T-helper 9 cell (primary cell): ENCODE measurements at regions not wholly inside any gene's neighbourhood (a gene's known extent, or its start where the extent isn't known, plus 50 kb on each side); places are given as distances from the start of the nearest gene placed in this dataset.

Experiments
- DNase-seq: peaks from one replicate; pipeline ENCODE4 v3.0.0-alpha.2; 2020

DNA sequence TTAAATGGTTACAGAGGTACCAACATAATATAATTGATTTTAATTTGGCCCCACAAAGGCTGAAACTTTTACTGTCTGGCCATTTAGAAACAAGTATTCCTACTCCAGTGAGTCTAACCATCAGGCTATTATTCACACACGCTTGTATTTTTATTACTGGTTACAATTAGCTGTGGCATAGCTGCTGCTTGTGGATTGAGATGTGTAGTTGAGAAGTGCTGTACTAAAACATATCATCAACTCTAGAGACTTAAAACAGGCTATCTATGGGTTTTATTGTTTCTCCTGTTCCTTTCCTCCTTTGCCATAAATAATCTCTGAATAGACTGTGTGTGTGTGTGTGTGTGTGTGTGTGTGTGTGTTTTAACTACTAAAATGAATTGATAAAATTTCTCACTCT lies 530.2 kb downstream of the CCDC85A start:
- DNase-seq = no peak

GRCh38 chr2:56714400-56714799 lies 530.6 kb downstream of the CCDC85A start:
- DNase-seq = no peak

- no peak for DNase-seq
These were observed 531.9 kb downstream of the CCDC85A start for GRCh38 chr2:56715683-56716082.

- no peak for DNase-seq
These were observed 534.6 kb downstream of the CCDC85A start for GRCh38 chr2:56718413-56718812.

DNA sequence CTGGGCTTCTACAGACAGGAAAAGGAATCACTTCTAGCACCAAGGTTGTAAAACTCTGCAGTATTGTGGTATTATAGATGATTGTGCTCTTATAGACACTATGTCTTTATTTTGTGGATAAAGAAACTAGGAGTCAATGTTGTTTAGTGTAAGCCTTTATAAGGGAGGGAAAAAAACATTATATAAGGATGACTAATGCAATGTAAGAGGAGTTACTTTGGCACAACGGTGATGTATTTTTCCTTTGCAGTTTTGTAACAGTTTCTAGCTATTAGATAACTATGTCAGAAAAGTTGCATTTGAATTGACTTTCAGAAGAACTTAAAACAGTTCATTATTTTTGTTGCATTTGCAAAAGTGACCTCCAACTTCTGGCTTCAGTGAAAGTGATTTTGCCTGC lies 545.4 kb downstream of the CCDC85A start:
- DNase-seq = no peak

DNA sequence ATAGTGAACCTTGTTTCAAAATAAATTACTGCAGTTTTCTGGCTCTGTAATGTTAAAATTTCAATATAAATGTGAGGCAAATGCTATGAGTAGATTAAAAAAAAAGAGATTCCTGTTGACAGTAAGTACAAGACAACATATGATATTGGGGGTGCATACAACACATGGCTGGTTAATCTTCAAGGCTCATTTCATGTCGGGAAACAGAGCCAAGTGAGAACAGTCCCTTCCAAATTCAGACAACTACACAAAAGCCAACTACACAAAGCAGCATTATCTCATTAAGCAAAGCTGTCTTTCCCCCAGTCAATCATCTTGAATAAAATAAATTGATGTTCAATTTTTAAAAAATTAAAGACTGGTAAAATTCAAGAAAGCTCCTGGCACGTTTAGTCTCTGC lies 549.2 kb downstream of the CCDC85A start:
- no peak for DNase-seq

DNA sequence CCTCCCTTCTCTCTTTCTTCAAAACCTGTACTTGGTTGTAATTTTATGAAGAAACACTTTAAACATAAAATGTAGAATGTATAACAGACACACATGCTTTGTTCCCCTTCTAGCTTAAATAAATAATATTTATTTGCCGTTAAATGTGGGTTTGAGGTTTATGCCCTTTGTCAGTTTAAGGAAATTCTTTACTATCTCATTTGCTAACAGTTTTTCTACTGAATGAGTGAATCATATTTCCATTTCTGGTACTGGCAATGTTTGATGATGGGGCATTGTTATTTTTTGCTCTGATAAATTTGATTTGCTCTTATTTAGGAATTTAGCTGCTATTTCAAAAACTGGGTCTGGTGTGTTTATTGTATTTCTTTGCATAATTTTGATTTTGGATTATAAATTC lies 555.6 kb downstream of the CCDC85A start:
- no peak for DNase-seq

DNA sequence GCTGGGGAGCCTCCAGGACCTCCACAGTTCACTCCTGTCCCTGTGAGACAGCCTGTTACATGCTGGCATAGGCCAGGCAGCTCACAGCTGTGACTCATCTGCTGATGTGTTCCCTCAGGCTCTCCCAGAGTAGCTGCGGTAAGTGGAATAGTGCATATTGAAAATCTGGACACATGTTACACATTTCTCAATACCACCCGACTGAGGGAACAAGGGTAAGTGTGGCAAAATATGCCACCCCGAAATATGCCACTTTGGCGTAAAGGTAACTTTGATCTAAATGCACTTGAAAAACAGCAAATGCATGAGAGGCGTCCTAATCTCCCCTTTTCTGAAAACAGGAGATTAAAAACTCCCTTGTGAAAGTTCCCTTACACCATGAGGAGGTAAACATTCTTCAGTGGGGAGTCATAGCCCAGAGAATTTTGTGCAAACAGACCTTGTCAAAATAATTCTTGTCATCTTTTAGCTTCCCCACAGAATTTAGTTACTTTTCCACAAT lies 557.9 kb downstream of the CCDC85A start:
- no peak for DNase-seq

GRCh38 chr2:56743807-56744206 lies 560.0 kb downstream of the CCDC85A start:
- no peak for DNase-seq

DNA sequence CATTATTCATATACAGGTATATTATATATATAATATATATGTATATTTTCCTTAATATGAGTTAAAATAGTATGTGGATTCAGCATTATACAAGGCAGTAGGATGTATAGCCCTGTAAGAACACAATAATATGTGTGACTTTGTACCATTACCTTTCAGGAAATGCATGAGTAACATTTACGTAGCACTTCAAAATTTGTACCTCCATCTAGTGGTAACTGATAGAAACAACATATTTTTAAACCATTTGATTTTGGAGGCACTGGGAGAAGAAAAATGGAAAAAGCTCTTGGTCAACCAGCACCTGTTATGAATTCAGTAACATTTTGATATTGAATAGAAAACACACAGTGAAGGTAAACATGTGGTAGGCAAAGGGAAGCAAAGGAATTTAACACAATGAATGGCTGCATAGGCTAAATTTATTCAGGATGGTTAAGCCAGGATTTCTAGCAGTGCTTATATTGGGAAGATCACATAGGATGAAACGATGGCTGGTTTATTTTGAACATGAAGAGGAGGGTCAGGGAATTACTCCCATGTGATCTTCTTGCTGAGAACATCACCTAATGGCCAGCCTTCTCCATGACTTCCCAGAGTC lies 565.5 kb downstream of the CCDC85A start:
- no peak for DNase-seq

GRCh38 chr2:56753182-56753581 lies 569.4 kb downstream of the CCDC85A start:
- DNase-seq = no peak

DNA sequence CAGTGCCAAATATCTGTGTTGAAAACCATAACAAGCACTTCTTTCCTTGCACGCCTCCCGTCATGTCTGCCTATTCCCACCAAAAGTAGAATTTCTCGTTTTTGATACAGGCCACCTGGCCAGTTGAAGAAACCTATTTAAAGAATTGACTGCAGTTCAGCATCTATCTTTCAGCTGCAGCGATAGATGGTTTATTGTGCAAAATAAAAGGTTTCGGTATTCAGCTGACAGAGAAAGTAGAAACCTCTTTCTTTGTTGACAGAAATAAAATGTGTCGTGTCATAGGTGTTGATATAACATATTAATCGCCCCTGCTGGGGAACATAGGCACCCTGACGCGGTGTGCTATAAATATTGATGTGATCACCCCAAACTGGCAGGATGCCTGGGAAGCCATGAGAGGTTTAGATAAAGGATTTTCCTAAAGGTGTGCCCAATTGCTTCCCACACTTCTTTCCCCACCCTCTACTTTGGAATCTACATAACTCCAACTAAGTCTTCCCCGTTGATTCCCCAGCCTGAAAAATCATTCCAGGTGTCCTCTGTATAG lies 570.4 kb downstream of the CCDC85A start:
- DNase-seq = no peak

- DNase-seq = no peak
These were observed 570.8 kb downstream of the CCDC85A start for GRCh38 chr2:56754627-56755026.

DNA sequence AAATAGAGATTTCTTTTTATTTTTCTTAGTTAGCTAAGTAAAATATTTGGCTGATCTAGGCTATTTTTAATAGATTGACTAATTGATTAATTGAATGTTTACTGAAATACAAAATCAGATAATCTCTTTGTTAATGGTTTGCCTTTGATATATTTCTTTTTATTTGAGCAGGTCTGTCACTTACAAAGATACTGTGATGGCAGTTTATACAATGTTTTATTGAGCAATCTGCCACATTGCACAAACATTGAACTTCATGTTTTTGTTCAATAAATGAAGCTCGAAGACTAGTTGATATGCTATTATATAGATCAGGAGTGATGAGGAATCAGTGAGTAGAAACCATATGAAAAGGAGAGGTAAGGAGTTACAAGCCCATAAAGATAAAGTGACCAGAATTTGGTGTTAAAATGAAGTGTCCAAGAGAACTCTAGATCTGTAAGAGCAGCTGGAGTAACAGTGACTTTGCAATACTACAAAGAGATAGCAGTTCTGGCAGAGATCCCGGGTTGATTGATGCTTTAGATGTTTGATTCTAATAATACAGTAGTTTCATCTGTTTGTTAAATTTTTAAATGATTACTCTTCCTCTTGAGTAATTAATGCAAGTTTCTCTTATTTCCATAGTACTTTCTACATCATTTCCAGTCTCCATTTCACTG lies 574.2 kb downstream of the CCDC85A start:
- DNase-seq = no peak

GRCh38 chr2:56763683-56764082 lies 579.9 kb downstream of the CCDC85A start:
- no peak for DNase-seq

DNA sequence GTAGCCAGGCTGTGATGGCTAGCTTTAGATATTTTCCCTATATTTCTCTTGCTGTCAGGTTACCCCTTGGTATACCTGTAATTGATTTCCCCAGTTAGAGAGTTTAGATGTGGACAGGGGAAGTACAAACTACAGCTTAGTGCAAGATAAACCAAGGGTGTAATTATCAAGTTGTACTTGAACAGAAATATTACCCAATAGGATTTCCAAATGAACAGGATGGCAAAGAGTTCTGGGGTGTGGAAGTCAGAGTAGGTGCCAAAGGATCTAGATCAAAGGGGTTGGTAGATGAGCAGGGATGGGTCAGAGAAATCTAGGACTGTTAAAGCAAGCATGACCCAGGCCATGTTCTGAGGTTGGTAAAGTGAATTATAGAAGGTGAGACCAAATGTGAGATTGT lies 585.2 kb downstream of the CCDC85A start:
- no peak for DNase-seq

DNA sequence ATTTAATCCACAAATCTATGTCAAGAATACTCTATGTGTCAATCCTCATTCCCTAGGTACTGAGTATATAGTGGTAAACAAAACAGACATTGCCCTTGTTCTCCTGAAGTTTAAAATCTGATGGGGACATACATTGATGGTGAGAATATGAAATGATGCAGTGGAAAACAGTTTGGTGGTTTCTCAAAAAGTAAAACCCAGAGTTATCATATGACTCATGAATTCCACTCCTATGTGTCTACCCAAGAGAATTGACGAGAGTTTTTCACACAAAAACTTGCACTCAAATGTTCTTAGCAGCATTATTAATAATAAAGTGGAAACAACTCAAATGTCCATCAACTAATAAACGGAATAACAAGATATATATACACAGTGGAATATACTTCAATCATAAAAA lies 586.7 kb downstream of the CCDC85A start:
- DNase-seq = no peak

DNA sequence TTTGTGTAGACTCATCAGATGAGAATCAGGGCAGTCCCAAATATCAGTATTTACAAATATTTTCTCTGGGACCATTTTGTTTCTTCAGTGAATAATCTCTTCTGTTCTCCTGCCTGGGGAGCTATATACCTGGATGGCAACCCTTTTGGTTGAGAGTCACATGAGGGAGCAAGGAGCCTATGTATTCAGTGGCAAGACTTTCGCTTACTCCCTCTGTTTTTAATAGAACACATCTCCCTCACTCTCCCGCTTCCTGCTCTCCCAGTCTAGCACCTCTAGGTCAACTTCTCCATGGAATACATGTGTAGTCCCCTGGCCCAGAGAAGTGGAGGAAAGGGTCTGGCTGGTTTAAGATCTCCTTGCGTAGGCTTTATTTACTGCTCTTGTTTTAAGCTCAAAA lies 600.3 kb downstream of the CCDC85A start:
- no peak for DNase-seq

GRCh38 chr2:56801214-56801613 lies 617.4 kb downstream of the CCDC85A start:
- no peak for DNase-seq

DNA sequence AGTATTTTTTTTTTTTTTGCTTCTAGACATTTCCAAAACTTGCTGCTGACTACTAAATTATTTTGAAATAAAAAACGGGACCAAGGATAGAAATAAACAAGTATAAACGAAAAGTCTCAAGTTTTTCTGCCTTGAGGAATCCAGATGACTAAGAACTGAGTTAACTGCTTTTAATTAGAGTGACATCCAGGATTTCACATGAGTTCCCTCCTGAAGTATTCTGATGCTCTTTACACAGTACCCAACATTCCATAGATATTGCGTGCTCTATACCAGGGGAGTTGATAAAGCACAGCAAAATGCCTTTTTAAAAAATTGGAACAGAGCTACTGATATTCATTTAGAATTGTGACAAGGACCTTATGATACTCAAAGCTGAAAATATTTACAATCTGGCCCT lies 618.0 kb downstream of the CCDC85A start:
- DNase-seq = no peak

GRCh38 chr2:56803596-56803995 lies 619.8 kb downstream of the CCDC85A start:
- DNase-seq = no peak

DNA sequence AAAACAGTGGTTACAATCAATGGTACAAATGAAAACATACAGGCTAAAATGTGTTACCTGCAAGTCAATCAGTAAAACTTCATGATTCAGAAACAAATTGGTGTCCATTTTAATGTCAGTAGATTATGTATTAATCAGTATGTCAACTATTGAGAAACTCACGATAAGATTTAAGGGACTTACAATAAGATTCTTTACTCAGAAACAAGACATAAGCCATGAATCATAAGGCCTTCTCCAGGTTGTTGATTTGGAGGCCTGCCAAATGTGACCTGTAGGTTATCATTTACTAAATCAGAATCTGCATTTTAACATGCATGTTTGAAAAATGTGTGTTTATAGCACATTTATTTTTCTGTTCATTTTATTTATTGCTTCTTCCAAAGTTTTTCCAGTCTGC lies 623.1 kb downstream of the CCDC85A start:
- DNase-seq = no peak

DNA sequence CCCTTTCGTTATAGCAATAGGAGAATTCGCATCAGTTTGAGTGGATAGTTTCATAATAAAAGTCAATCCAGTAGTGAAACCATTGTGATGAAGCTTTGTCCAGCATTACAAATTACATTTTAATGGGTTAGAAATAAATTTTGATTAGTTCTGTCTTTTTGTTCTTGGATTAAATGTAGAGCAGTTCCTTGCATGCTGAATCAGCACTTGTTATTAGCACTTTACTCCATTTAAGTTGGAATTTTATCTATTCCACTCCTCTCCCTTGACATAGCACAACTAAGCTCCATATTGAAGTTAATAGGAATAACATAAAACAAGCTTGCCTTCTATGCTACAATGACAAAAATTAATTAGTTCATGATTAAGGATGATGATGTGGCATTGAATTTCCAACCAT lies 624.1 kb downstream of the CCDC85A start:
- DNase-seq = no peak

GRCh38 chr2:56811401-56811800 lies 627.6 kb downstream of the CCDC85A start:
- DNase-seq = no peak

GRCh38 chr2:56812432-56812831 lies 628.6 kb downstream of the CCDC85A start:
- no peak for DNase-seq
